SK-N-SH (cell line): ENCODE measurements at regions not wholly inside any gene's neighbourhood (a gene's known extent, or its start where the extent isn't known, plus 50 kb on each side); places are given as distances from the start of the nearest gene placed in this dataset.

Experiments used
- CTCF ChIA-PET: fragments of 300-600, 350-600 bp; formaldehyde crosslinking; extraction: SDS; loops from one replicate; lab custom pipeline; 2021; lab: Yijun Ruan, JAX
- POLR2A ChIA-PET: fragments of 350-600 bp; sonication (Branson Sonifier 250); formaldehyde crosslinking; extraction: SDS; loops from one replicate; lab custom pipeline; 2020; ENCODE audit warnings: antibody characterized with exemption, inconsistent platforms; lab: Yijun Ruan, JAX
- DNase-seq: peaks from one replicate; pipeline ENCODE4 v3.0.0; 2012
- H2AFZ ChIP-seq: fragments of 200-600 bp; sonication (generic); 2 replicates; pipeline ENCODE4 v1.8.1; 2016; ENCODE audit warnings: antibody characterized with exemption, mild to moderate bottlenecking, low read depth
- H3F3A ChIP-seq: fragments of 200-600 bp; sonication (generic); replicated peaks from 2 replicates; pipeline ENCODE3; 2016; ENCODE audit warnings: antibody characterized with exemption, mild to moderate bottlenecking; ENCODE audit not compliant: insufficient read depth
- H3K27ac ChIP-seq, 2 experiments: fragments of 200-500 bp in 1 of 2; fragments of 200-600 bp in 1 of 2; sonication (Bioruptor generic) in 1 of 2; sonication (generic), shearing (Covaris generic) in 1 of 2; 2 replicates each; pipeline versions ENCODE4 v1.5.1 to v1.6.1; 2014 to 2016; ENCODE audit warnings: low read depth in 2 of 2, inconsistent platforms in 1 of 2, low read length in 1 of 2, mild to moderate bottlenecking in 1 of 2, mixed read lengths in 1 of 2
- H3K27me3 ChIP-seq: fragments of 200-600 bp; sonication (generic), shearing (Covaris generic); 2 replicates; pipeline ENCODE4 v1.6.1; 2016; ENCODE audit warnings: mixed run types; ENCODE audit not compliant: insufficient read depth
- H3K36me3 ChIP-seq, 2 experiments: fragments of 200-500 bp in 1 of 2; fragments of 200-600 bp in 1 of 2; sonication (Bioruptor generic) in 1 of 2; sonication (generic) in 1 of 2; replicated peaks in 1 of 2; 2 replicates each; pipeline versions ENCODE3 to v1.5.1; 2014 to 2016; ENCODE audit warnings: low read length in 1 of 2, mild to moderate bottlenecking in 1 of 2; ENCODE audit not compliant: insufficient read depth in 2 of 2, control insufficient read depth in 1 of 2
- H3K4me1 ChIP-seq, 2 experiments: fragments of 200-500 bp in 1 of 2; fragments of 200-600 bp in 1 of 2; sonication (Bioruptor generic) in 1 of 2; sonication (generic), shearing (Covaris generic) in 1 of 2; 2 replicates each; pipeline versions ENCODE4 v1.5.1 to v1.6.1; 2014 to 2016; ENCODE audit warnings: low read depth in 1 of 2, low read length in 1 of 2, mixed run types in 1 of 2; ENCODE audit not compliant: insufficient read depth in 2 of 2, control insufficient read depth in 1 of 2
- H3K4me2 ChIP-seq: fragments of 200-600 bp; sonication (generic), shearing (Covaris generic); 2 replicates; pipeline ENCODE4 v1.6.1; 2017; ENCODE audit warnings: mixed run types
- H3K4me3 ChIP-seq, 2 experiments: fragments of 200-500 bp in 1 of 2; fragments of 200-600 bp in 1 of 2; sonication (Bioruptor generic) in 1 of 2; sonication (generic), shearing (Covaris generic) in 1 of 2; 2 replicates each; pipeline versions ENCODE4 v1.5.1 to v1.8.1; 2014 to 2016; ENCODE audit warnings: low read depth in 2 of 2, inconsistent platforms in 1 of 2, low read length in 1 of 2, mild to moderate bottlenecking in 1 of 2, mixed read lengths in 1 of 2, moderate library complexity in 1 of 2
- H3K79me2 ChIP-seq: fragments of 200-600 bp; sonication (generic); 2 replicates; pipeline ENCODE4 v1.8.1; 2017; ENCODE audit warnings: mild to moderate bottlenecking; ENCODE audit not compliant: insufficient read depth
- H3K9ac ChIP-seq: fragments of 200-600 bp; sonication (generic); 2 replicates; pipeline ENCODE4 v1.6.1; 2017; ENCODE audit warnings: mixed run types
- H3K9me2 ChIP-seq: fragments of 200-600 bp; sonication (generic); 2 replicates; pipeline ENCODE4 v1.6.1; 2017; ENCODE audit warnings: mixed run types
- H3K9me3 ChIP-seq: fragments of 200-600 bp; sonication (generic); 2 replicates; pipeline ENCODE4 v1.6.1; 2017; ENCODE audit warnings: mixed run types, mild to moderate bottlenecking, moderate library complexity
- H4K20me1 ChIP-seq: fragments of 200-600 bp; sonication (generic); 2 replicates; pipeline ENCODE4 v1.6.1; 2017; ENCODE audit warnings: mild to moderate bottlenecking, mixed run types; ENCODE audit not compliant: insufficient read depth
- CTCF ChIP-seq: fragments of 200-600 bp; sonication (generic); IDR thresholded peaks from 2 replicates; pipeline ENCODE4 v1.6.1; 2017; ENCODE audit warnings: antibody characterized with exemption, mild to moderate bottlenecking, moderate library complexity
- ELF1 ChIP-seq: IDR thresholded peaks from 2 replicates; pipeline ENCODE4 v1.4.0; 2012
- EP300 ChIP-seq, 2 experiments: IDR thresholded peaks; 2 replicates each; pipeline versions ENCODE4 v1.4.0 to v1.6.1; 2012; ENCODE audit warnings: borderline replicate concordance in 1 of 2, low read depth in 1 of 2, low read length in 1 of 2
- FOXJ3 ChIP-seq: sonication (generic); formaldehyde crosslinking; IDR thresholded peaks from 2 replicates; pipeline ENCODE4 v1.5.1; 2020; ENCODE audit warnings: mild to moderate bottlenecking, missing genetic modification reagents
- IRF3 ChIP-seq: fragments of 150-350 bp; IDR thresholded peaks from 2 replicates; pipeline ENCODE4 v1.6.1; 2016; ENCODE audit warnings: mild to moderate bottlenecking, low read depth, low read length
- JUND ChIP-seq: IDR thresholded peaks from 2 replicates; pipeline ENCODE4 v1.4.0; 2012
- MXI1 ChIP-seq: IDR thresholded peaks from 2 replicates; pipeline ENCODE4 v1.6.1; 2012; ENCODE audit warnings: mild to moderate bottlenecking, low read depth, low read length, improper control_type of control experiment
- NFIC ChIP-seq: IDR thresholded peaks from 2 replicates; pipeline ENCODE4 v1.4.0; 2012; ENCODE audit warnings: borderline replicate concordance
- NRF1 ChIP-seq: IDR thresholded peaks from 2 replicates; pipeline ENCODE4 v1.6.1; 2012; ENCODE audit warnings: low read depth, mild to moderate bottlenecking, low read length
- PBX3 ChIP-seq: IDR thresholded peaks from 2 replicates; pipeline ENCODE4; 2012
- POLR2AphosphoS5 ChIP-seq: IDR thresholded peaks from 2 replicates; pipeline ENCODE4 v1.6.1; 2012; ENCODE audit warnings: low read depth, low read length
- RAD21 ChIP-seq: IDR thresholded peaks from 2 replicates; pipeline ENCODE4 v1.6.1; 2012; ENCODE audit warnings: mild to moderate bottlenecking, low read length
- RCOR1 ChIP-seq: fragments of 150-350 bp; IDR thresholded peaks from 2 replicates; pipeline ENCODE4 v1.6.1; 2017; ENCODE audit warnings: antibody characterized with exemption, low read length
- REST ChIP-seq: IDR thresholded peaks from 2 replicates; pipeline ENCODE4 v1.6.1; 2012; ENCODE audit warnings: mild to moderate bottlenecking, low read depth, low read length, moderate library complexity
- RFX5 ChIP-seq: IDR thresholded peaks from 2 replicates; pipeline ENCODE4 v1.6.1; 2012; ENCODE audit warnings: mild to moderate bottlenecking, improper control_type of control experiment, low read length
- RXRA ChIP-seq: IDR thresholded peaks from 2 replicates; pipeline ENCODE4 v1.4.0; 2012; ENCODE audit warnings: low read depth, mild to moderate bottlenecking, borderline replicate concordance
- SIN3A ChIP-seq: IDR thresholded peaks from 2 replicates; pipeline ENCODE4 v1.6.1; 2012; ENCODE audit warnings: low read depth, mild to moderate bottlenecking, low read length, moderate library complexity, borderline replicate concordance
- SMC3 ChIP-seq: IDR thresholded peaks from 2 replicates; pipeline ENCODE4 v1.6.1; 2012; ENCODE audit warnings: low read depth, low read length, improper control_type of control experiment
- ZBTB33 ChIP-seq: IDR thresholded peaks from 2 replicates; pipeline ENCODE4 v1.4.0; 2012; ENCODE audit warnings: low read depth, borderline replicate concordance
- WGBS: methylation state at CpG from one replicate; pipeline ENCODE4 v1.1.6; 2017; ENCODE audit warnings: low lambda C conversion rate; 5-methylcytosine and 5-hydroxymethylcytosine counted together

- Histone ChIP-seq H3K4me2 (no peak overlapping the region), H3K9ac (no peak overlapping the region), H3K36me3 (no peaks in the 10 kb centered on the region), H3K9me2 (no peaks in the 10 kb centered on the region), H3K27ac (no peak overlapping the region), H3K27me3 (no peaks in the 10 kb centered on the region), H3K4me3 (no peak overlapping the region)
- POLR2A ChIA-PET = no interaction called here
- CTCF ChIA-PET = no interaction called here
- TF ChIP-seq RXRA = no peak
- TF ChIP-seq POLR2AphosphoS5 = no peak
- TF ChIP-seq RFX5 = no peak
- no peak for TF ChIP-seq REST
- no peak for TF ChIP-seq NRF1
- no peak for TF ChIP-seq CTCF
- TF ChIP-seq IRF3 = no peak
- no peak for TF ChIP-seq SMC3
- no peak for TF ChIP-seq PBX3
- TF ChIP-seq EP300 (IDR thresholded peaks at IDR 0.05; ENCODE audit: borderline replicate concordance in 1 of 2, low read depth in 1 of 2, low read length in 1 of 2) = no peak
- TF ChIP-seq SIN3A = no peak
- TF ChIP-seq RCOR1 = no peak
- no peak for TF ChIP-seq RAD21
- no peak for TF ChIP-seq MXI1
- TF ChIP-seq ZBTB33 = no peak
- TF ChIP-seq JUND = no peak
- no peak for TF ChIP-seq NFIC
- no peak for TF ChIP-seq ELF1
- no peak for TF ChIP-seq FOXJ3 (CRISPR knock-in tag)
- TF ChIP-seq, all 33 proteins: peak for 0
- H3K79me2 ChIP-seq = no peaks in the 10 kb centered on the region
- H2AFZ ChIP-seq = no peak overlapping the region
- H3F3A ChIP-seq = no peaks in the 10 kb centered on the region
- 90% methylated on average over 8 of the region's 8 CpGs for WGBS
- no peaks in the 10 kb centered on the region for H4K20me1 ChIP-seq
- H3K4me1 ChIP-seq = no peaks in the 10 kb centered on the region
- DNase-seq = no peak
- H3K9me3 ChIP-seq = no peaks in the 10 kb centered on the region
Measured at GRCh38 chr22:27581688-27582087, 219.9 kb downstream of the MN1 start.
